Nephron (organoid): ENCODE measurements at regions not wholly inside any gene's neighbourhood (a gene's known extent, or its start where the extent isn't known, plus 50 kb on each side); places are given as distances from the start of the nearest gene placed in this dataset.
A peak's percentile ranks its signal among the peaks of the same experiment; 100 is the strongest.
"Not testable (repeated sequence)": the region's sequence is repeated elsewhere in the genome, so short reads cannot be mapped to it uniquely, and the experiment has no call there.

Experiments
- H3K27ac Mint-ChIP-seq, 3 experiments: 2 replicates each; pipeline ENCODE4 v1.8.0; 2020; ENCODE audit warnings: mixed read lengths in 3 of 3, mild to moderate bottlenecking in 2 of 3, moderate library complexity in 1 of 3
- H3K27me3 Mint-ChIP-seq: 2 replicates; pipeline ENCODE4 v1.8.0; 2021; ENCODE audit warnings: low read depth, mild to moderate bottlenecking, moderate library complexity, mixed read lengths
- H3K36me3 Mint-ChIP-seq: 2 replicates; pipeline ENCODE4 v1.8.0; 2020; ENCODE audit warnings: low read depth, mixed read lengths
- H3K4me1 Mint-ChIP-seq: 2 replicates; pipeline ENCODE4 v1.8.0; 2020; ENCODE audit warnings: mixed read lengths
- H3K4me3 Mint-ChIP-seq, 3 experiments: 2 replicates each; pipeline ENCODE4 v1.8.0; 2020; ENCODE audit warnings: mild to moderate bottlenecking in 3 of 3, mixed read lengths in 3 of 3, moderate library complexity in 2 of 3
- H3K9me3 Mint-ChIP-seq: 2 replicates; pipeline ENCODE4 v1.8.0; 2020; ENCODE audit warnings: mixed read lengths
- TF ChIP-seq, protein P1 (sequence below), 3 experiments: fragments of 200-600 bp; sonication (generic); IDR thresholded peaks; one replicate each; pipeline ENCODE4 v1.5.0; 2021; ENCODE audit warnings: antibody characterized with exemption in 3 of 3; ENCODE audit not compliant: unreplicated experiment in 3 of 3

DNA sequence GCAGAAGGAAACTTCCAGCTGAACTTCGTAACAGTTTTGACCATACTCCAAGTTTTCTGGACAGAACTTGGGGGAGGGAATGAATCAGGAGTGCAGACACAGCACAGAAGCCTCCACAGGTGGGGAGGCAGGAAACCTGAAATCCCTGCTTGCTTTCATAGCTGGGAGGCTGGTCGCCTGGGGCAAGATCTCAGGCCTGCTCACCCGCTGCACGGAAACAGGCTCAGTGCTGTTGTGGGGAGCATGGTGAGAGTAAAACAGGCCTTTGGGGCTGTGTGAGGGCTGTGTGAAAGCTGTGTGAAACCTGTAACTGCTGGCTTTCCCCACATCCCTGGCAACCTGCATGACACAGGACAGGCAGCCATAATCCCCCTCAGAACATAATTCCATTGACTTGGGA is 85.2 kb upstream of the UFL1 start:
- H3K4me1 Mint-ChIP-seq: peaks cover 5% of the 10 kb centered on the region
- TF ChIP-seq, protein P1, sequence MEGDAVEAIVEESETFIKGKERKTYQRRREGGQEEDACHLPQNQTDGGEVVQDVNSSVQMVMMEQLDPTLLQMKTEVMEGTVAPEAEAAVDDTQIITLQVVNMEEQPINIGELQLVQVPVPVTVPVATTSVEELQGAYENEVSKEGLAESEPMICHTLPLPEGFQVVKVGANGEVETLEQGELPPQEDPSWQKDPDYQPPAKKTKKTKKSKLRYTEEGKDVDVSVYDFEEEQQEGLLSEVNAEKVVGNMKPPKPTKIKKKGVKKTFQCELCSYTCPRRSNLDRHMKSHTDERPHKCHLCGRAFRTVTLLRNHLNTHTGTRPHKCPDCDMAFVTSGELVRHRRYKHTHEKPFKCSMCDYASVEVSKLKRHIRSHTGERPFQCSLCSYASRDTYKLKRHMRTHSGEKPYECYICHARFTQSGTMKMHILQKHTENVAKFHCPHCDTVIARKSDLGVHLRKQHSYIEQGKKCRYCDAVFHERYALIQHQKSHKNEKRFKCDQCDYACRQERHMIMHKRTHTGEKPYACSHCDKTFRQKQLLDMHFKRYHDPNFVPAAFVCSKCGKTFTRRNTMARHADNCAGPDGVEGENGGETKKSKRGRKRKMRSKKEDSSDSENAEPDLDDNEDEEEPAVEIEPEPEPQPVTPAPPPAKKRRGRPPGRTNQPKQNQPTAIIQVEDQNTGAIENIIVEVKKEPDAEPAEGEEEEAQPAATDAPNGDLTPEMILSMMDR (IDR thresholded peaks at IDR 0.05; ENCODE audit: unreplicated experiment in 3 of 3): no peak
- H3K9me3 Mint-ChIP-seq: peaks cover 35% of the 10 kb centered on the region
- no peaks in the 10 kb centered on the region for H3K36me3 Mint-ChIP-seq
- peak overlapping the region; percentile 64 to 88 (median 75) for H3K27ac Mint-ChIP-seq
- H3K4me3 Mint-ChIP-seq: no peak overlapping the region
- peaks cover 4% of the 10 kb centered on the region for H3K27me3 Mint-ChIP-seq

DNA sequence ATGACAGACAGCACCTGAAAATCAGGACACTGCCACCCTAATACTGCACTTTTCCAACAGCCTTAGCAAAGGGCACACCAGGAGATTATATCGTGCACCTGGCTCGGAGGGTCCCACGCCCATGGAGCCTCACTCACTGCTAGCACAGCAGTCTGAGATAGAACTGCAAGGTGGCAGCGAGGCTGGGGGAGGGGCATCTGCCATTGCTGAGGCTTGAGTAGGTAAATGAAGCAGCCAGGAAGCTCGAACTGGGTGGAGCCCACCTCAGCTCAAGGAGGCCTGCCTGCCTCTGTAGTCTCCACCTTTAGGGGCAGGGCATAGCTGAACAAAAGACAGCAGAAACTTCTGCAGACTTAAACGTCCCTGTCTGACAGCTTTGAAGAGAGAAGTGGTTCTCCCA is 84.4 kb upstream of the UFL1 start:
- H3K9me3 Mint-ChIP-seq: peaks cover 38% of the 10 kb centered on the region
- not testable (repeated sequence) for H3K4me3 Mint-ChIP-seq, H3K36me3 Mint-ChIP-seq, H3K27me3 Mint-ChIP-seq, H3K27ac Mint-ChIP-seq, H3K4me1 Mint-ChIP-seq

DNA sequence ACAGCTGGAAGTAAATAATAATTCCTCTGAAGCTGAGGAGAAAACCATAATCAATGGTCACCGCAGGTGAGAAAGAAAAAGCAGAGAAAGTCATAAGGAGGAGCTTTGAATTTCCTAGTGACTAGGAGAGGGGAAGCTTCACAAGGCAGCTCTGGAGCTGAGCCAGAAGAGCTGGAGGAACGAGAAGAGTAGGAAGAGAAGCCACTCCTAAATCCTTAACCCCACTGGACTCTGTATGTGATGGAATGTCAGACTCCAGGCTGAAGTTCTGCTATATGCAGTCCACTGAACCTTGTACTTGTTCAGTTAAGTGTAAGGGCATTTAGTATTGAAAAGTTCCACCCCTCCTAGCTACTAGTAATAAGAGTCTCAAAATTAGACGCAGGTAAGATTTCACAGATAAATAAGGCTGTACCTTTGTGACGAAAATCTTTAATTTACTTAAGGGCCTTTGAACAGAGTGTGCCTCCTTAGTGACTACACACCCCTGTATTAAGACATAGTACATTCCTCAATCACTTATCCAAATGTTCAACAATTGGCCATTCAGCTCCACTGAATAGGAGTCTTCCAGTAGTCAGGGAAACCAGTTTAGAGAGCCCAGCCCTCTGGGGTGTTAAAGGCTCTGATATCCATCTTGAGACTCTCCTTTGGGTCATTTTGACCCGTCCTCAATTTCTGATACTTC is 71.4 kb upstream of the UFL1 start:
- H3K27ac Mint-ChIP-seq: peak overlapping the region; percentile 84 to 90 (median 84)
- TF ChIP-seq, protein P1 (IDR thresholded peaks at IDR 0.05; ENCODE audit: unreplicated experiment in 3 of 3): no peak
- no peaks in the 10 kb centered on the region for H3K27me3 Mint-ChIP-seq

DNA sequence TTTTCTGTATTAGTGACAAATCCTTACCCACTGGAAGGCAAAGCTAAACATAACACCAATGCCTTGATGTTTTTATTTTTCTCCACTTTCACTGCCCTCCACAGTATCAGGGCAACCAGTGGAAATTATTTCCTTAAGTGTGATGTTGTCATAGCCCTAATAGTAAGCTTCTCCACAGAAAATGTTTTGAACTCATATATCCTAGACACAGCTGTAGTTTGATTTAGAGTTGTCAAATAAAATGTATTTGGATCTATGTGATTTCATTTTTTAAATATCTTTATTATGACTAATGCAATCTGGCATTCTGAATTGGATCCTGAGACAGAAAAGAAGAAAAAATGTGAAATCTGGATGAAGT is 70.9 kb upstream of the UFL1 start:
- Mint-ChIP-seq H3K27ac (peak overlapping the region; percentile 84 to 90 (median 84)), H3K9me3 (peaks cover 5% of the 10 kb centered on the region), H3K4me1 (peaks cover 27% of the 10 kb centered on the region), H3K4me3 (no peak overlapping the region), H3K27me3 (no peaks in the 10 kb centered on the region), H3K36me3 (no peaks in the 10 kb centered on the region)
- TF ChIP-seq, protein P1 (IDR thresholded peaks at IDR 0.05; ENCODE audit: unreplicated experiment in 3 of 3): no peak

More for the DNA sequence above, 71.4 kb upstream of the UFL1 start:
- Mint-ChIP-seq H3K4me1 (peaks cover 27% of the 10 kb centered on the region), H3K36me3 (no peaks in the 10 kb centered on the region), H3K4me3 (peak overlapping the region in 2 of 3 experiments; percentile 8 to 35), H3K9me3 (peaks cover 7% of the 10 kb centered on the region)

DNA sequence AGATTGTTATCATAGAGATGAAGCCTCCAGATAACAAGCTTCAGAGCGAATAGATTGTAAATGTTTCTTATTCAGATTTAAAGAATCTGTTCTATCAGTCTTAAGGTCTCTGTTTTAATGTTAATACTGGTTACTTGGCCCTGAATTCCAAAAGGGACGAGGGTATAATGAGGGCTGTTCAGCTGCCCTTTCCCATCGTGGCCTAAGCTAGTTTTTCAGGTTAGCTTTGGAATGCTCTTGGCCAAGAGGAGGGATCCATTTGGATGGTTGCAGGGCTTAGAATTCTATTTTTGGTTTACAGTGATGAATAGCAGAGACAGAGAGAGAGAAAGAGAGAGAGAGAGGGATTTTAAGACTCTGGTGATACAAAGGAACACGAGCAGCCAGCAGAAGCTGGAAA is 62.8 kb upstream of the UFL1 start:
- peaks cover 12% of the 10 kb centered on the region for H3K4me1 Mint-ChIP-seq
- H3K27me3 Mint-ChIP-seq: no peaks in the 10 kb centered on the region
- no peak overlapping the region for H3K4me3 Mint-ChIP-seq
- peak overlapping the region in 1 of 3 experiments; percentile 9 for H3K27ac Mint-ChIP-seq
- no peaks in the 10 kb centered on the region for H3K9me3 Mint-ChIP-seq
- TF ChIP-seq, protein P1 (IDR thresholded peaks at IDR 0.05; ENCODE audit: unreplicated experiment in 3 of 3): no peak
- H3K36me3 Mint-ChIP-seq: no peaks in the 10 kb centered on the region

DNA sequence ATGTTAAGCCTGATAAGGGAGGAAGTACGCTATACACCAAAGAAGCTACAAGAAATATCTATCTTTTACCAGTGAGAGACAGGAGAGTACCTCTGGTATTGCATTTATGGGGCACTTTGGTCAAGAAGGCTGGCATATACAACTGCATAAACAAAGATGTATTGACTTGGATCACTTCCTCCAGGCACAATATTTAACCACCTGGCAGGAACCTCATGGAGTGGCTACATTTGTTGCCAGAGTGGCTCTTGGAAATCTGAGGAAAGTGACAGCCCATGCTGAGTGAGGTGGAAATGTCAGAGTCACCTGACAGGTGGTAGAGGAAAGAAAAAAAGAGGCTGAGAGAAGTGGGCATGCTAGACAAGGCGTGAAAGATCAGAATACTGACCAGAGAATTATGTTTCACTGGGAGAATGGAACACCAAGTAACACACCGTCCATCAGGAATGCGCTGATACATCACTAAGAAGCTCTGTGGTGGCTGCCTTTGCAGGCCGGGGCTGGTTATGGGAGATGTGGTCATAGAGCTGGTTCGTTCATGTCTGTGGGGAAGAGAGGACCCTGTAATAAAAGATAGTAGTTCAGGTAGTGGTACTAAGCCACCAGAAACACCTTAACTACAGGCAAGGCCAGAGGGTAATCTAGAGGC is 61.4 kb upstream of the UFL1 start:
- H3K9me3 Mint-ChIP-seq: no peaks in the 10 kb centered on the region
- H3K4me3 Mint-ChIP-seq: no peak overlapping the region
- H3K4me1 Mint-ChIP-seq: peaks cover 12% of the 10 kb centered on the region
- no peaks in the 10 kb centered on the region for H3K27me3 Mint-ChIP-seq
- TF ChIP-seq, protein P1 (IDR thresholded peaks at IDR 0.05; ENCODE audit: unreplicated experiment in 3 of 3): no peak
- peak overlapping the region in 1 of 3 experiments; percentile 25 for H3K27ac Mint-ChIP-seq
- H3K36me3 Mint-ChIP-seq: no peaks in the 10 kb centered on the region
